ENCODE measurements at regions not wholly inside any gene's neighbourhood (a gene's known extent, or its start where the extent isn't known, plus 50 kb on each side); places are given as distances from the start of the nearest gene placed in this dataset.

- Histone ChIP-seq H3K27ac (no peak overlapping the region), H3K9me3 (no peaks in the 10 kb centered on the region), H3K27me3 (no peaks in the 10 kb centered on the region), H3K4me3 (no peak overlapping the region), H3K4me1 (no peaks in the 10 kb centered on the region), H3K36me3 (no peaks in the 10 kb centered on the region)
- no peak for FAIRE-seq
- DNase-seq, result peak in 1 of 6 donors; percentile 21
- WGBS, 2 donors, result 69 to 81% methylated on average over 23 of the region's 23 CpGs
- intact Hi-C loops (cut with DNase I), result no loop called here
- ATAC-seq, result no peak
- TF ChIP-seq CTCF (IDR thresholded peaks at IDR 0.05), result no peak
Observed at GRCh38 chr17:77907497-77908461, 50.7 kb upstream of the TNRC6C start.

DNA sequence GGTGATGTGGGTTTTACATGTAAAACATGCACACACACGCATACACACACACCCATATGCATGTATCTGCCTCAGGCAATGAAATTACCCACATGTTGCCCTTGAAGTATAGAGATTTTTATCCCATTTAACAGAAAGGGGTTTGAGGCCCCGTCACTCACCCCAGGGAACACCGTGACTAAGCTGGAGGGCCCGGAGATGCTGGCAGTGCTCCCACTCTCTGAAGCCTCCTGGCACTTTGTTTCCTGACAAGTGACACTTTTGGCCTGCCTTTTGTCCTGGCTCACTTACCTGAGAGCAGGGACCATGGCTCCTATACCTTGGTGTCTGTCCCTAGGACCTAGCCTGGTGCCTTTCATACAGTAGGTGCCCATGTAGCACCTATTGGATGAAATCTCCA, 50.0 kb upstream of the TNRC6C start:
- Histone ChIP-seq H3K4me1 (no peaks in the 10 kb centered on the region), H3K36me3 (no peaks in the 10 kb centered on the region), H3K4me3 (no peak overlapping the region), H3K27ac (no peak overlapping the region), H3K27me3 (no peaks in the 10 kb centered on the region), H3K9me3 (no peaks in the 10 kb centered on the region)
- 56 to 72% methylated on average over 4 of the region's 4 CpGs for WGBS, 2 donors
- no peak for TF ChIP-seq CTCF (IDR thresholded peaks at IDR 0.05)
- no peak for ATAC-seq
- no peak for DNase-seq
- intact Hi-C loops (cut with DNase I), result no loop called here
- no peak for FAIRE-seq

Small RNA genes in the stretch of these regions (microRNA-seq; reads per million reads assigned to microRNA genes)
- gene MIR4316, result 0 reads per million in 2 donors

All from pancreas (tissue), 10 donors.